MM.1S (cell line): ENCODE measurements at regions not wholly inside any gene's neighbourhood (a gene's known extent, or its start where the extent isn't known, plus 50 kb on each side); places are given as distances from the start of the nearest gene placed in this dataset.

Source experiments
- CTCF ChIP-seq: fragments of 300-600 bp; sonication (generic); IDR thresholded peaks from 2 replicates; pipeline ENCODE4 v1.5.1; 2016; ENCODE audit warnings: antibody characterized with exemption, low read length, mixed read lengths
- EZH2 ChIP-seq: fragments of 300-600 bp; sonication (generic); optimal IDR thresholded peaks from 2 replicates; pipeline ENCODE3; 2017; ENCODE audit warnings: low read depth, mild to moderate bottlenecking, antibody characterized with exemption, low read length, mixed read lengths
- EZH2phosphoT487 ChIP-seq: fragments of 300-600 bp; sonication (generic); IDR thresholded peaks from 2 replicates; pipeline ENCODE4 v1.6.1; 2018; ENCODE audit warnings: antibody characterized with exemption, low read length

DNA sequence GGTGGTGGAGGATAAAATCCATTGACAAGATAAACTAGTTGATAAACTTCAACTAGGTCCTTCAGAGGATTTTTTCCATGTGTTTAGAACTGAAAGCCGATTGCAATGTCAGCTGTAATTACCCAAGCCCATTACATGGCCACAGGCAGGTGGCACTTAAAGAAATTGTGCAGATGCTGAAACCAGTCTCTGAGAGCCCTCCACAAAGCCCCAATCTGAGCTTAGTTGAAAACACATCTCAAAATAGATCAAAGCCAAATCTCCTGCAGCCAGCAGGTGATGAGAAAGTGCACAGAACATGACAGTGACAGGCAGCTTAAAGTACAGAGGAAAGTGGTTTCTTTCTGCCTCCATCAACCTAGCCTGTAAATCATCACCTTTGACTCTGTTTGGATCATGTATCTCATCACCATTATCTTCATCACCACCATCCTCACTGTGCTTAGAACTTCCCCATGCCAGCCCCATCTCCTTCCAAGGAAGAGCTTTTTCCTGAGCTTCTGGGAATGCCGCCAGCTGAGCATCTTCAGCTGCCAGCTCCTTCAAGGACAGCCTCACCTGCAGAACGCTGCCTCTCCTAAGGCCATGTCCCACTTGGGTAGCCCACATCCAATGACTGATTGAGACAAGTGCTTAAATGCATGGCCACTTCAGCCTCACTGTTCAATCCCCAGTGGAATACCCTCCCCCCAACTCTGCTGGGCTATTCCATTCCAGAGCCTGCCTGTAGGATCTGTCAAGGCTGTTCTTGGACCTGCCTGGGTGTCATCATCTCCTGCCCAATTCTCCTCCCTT, 219.5 kb upstream of the TMEM132C start:
- no peak for TF ChIP-seq CTCF
- TF ChIP-seq EZH2, result no peak
- TF ChIP-seq EZH2phosphoT487, result no peak
